Hematopoietic multipotent progenitor cell treated with erythropoietin and hydrocortisone succinate and interleukin-3 and kit ligand, for 4 days (in vitro differentiated cells): ENCODE measurements at regions not wholly inside any gene's neighbourhood (a gene's known extent, or its start where the extent isn't known, plus 50 kb on each side); places are given as distances from the start of the nearest gene placed in this dataset.
"Not testable (repeated sequence)": the region's sequence is repeated elsewhere in the genome, so short reads cannot be mapped to it uniquely, and the experiment has no call there.

Experiments
- DNase-seq: peaks from one replicate; pipeline ENCODE4 v3.0.0-alpha.2; 2015

- DNase-seq: no peak
These were observed 507.5 kb downstream of the NAV3 start for GRCh38 chr12:78338054-78338785.

DNA sequence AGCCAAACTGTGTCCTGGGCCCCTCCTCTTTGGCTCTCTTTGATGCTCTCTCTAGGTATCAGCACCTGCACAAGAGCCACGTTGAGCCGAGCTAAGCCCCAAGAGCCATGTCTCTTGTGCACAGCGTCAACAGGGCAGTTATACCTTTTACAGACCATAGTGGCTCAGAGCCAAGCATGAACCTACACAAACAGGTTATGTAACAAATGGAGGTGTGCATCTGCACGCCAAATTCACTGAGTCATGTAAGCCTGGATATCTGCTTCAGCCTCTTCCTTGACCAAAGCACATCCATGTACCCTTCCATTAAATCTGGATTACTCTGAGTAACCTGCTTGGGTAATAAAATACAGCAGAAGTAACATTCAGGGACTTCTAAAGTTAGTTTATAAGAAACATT is 509.7 kb downstream of the NAV3 start:
- DNase-seq: no peak

DNA sequence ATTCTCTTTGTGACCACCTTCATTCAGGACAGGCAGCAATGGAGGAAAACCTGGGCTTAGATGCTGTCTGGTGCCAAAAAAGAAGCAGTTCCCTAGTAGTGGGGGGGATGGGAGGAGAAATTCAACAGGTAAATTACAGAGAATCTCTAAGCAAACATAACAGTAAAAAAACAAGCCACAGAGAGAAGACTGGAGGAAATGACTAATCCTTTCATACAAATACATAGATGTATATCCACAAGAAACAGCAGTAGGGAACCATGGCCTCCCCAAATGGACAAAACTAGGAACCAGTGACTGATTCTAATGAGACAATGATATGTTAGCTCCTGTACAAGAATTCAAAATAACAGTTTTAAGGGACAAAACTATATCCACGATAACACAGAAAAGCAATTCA is 513.0 kb downstream of the NAV3 start:
- no peak for DNase-seq

DNA sequence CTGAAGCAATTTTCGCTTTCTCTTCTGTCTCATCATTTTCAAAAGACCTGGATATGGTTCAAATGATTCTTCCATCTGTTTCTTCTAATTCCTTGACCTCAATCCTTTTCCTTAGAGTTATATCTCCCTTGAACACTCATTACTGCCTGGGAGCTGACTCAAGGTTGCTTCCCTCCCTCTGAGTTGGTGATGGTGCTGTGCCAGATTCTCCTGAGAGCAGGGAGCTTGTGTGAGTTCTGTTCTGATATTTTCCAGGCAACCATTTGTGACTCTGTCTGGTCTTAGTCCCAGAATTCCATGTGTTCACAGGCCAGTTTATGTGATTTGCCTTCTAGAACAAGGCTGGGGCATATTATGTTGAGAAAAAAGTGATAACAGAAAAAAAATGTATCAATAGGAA is 505.1 kb upstream of the SYT1 start:
- DNase-seq: no peak

GRCh38 chr12:78361683-78362082 is 502.9 kb upstream of the SYT1 start:
- DNase-seq: no peak

- DNase-seq: no peak
These were observed 493.3 kb upstream of the SYT1 start for GRCh38 chr12:78371284-78371683.

- no peak for DNase-seq
These were observed 489.1 kb upstream of the SYT1 start for GRCh38 chr12:78375461-78375860.

GRCh38 chr12:78376257-78376656 is 488.3 kb upstream of the SYT1 start:
- no peak for DNase-seq

GRCh38 chr12:78379065-78379464 is 485.5 kb upstream of the SYT1 start:
- not testable (repeated sequence) for DNase-seq

- no peak for DNase-seq
These were observed 481.2 kb upstream of the SYT1 start for GRCh38 chr12:78383414-78383813.

DNA sequence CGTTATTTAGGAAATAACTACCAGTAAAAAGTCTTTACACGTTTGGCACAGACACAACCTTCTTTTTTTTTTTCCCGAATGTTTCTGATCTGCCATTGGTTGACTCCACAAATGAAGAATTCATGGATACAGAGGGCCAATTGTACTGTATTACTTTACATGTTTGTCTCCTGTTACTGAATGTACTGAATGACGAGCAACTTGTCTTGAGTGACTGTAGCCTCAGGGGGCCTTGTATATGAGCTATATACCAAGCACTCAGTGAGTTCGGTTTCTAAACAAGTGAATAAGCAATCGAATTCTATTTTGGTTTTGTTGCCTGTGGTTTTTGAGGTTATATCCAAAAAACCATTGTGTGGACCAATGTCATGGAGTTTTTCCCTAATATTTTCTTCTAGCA is 480.0 kb upstream of the SYT1 start:
- DNase-seq: no peak

DNA sequence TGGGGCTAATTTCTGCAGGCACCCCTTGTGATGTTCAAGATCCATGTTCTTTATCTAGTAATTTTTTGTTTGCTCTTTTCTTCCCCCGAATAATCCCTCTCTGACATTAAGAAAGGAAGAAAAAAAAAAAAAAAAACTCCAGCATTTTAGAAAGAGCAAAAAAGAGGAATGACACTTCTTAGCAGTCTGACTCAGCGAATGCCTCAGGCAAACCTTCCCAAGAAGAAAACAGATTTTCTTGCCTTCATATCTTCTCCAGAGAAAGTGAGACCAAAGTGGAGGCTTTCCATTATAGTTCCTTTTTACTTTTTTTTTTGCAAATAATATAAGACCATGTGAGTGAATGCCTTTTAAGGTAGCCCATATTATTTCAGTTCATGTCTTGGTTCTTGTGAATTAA is 479.0 kb upstream of the SYT1 start:
- DNase-seq: no peak

DNA sequence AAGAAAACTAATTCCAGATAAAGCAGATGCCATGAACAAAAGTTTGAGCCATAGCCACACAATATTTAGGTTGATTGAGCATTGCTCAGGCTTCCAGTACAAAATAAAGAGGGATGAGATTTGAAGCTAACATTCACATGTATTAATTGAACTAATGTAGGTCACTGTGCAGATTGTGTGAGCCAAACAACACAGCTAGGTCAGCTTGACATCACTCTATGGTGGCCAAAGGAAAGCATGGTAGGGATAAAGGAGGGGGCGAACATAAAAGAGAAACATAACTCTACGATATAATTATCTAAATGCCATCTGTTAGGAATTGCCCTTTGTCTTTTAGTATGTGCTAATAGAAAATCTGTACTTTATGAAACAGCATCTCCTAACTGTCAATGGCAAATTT is 477.7 kb upstream of the SYT1 start:
- no peak for DNase-seq

GRCh38 chr12:78387721-78388120 is 476.9 kb upstream of the SYT1 start:
- DNase-seq: no peak

GRCh38 chr12:78388461-78388860 is 476.1 kb upstream of the SYT1 start:
- DNase-seq: no peak

- no peak for DNase-seq
These were observed 473.7 kb upstream of the SYT1 start for GRCh38 chr12:78390920-78391319.

DNA sequence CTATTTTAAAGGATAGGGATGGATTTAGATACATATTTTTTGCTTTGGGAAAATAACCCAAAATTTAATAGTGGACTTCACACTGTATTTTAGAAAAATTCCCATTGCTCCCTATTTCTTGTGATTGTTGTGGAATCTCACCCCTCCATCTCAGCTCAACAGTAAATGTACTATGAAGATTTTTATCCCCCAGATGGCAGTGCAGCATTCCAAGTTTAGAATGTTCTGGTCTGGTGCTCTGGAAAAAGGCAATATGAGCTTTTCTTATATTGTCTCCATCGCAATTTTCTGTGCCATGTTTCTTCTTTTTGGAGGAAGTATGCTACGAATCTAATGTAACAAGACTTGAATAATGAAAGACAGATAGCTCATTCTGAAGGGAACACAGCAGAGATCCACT is 471.7 kb upstream of the SYT1 start:
- peak; percentile 7 for DNase-seq

GRCh38 chr12:78395961-78396360 is 468.6 kb upstream of the SYT1 start:
- DNase-seq: no peak

DNA sequence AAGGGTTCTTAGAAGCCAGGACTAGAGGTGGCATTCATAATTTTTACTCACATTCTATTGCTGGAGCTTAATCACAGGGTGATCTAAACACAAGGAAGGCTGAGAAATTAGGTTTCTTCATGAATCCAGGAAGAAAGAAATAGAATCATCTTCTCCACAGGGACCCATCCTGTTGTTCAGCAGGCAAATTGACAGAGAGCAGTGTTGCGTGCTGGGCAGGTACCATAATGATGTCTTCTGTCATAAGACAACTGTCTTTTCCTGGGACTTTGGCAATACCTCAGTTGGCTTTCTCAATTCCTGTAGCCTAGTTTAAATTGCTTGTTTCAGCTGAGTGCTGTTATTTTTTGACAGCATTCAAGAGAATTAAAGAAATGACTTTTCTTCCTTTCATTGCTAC is 468.0 kb upstream of the SYT1 start:
- DNase-seq: no peak

DNA sequence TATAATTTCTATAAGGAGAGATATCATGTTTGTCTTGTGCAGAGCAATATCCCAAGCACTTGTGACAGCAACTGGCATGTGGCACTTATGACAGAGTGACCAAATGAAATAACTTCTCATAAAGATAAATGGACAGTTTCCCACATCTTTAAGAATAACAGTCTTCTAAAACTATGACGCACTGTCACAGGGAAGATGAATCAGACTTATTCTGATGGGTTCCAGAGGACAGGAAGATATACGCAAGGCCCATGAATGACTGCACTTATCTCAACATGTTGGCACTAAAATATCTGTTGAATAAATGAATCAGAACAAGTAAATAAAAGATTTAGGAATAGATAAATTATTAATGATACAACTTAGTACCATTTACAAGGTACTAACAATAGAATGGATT is 465.8 kb upstream of the SYT1 start:
- DNase-seq: no peak

GRCh38 chr12:78402366-78403134 is 462.0 kb upstream of the SYT1 start:
- DNase-seq: no peak

DNA sequence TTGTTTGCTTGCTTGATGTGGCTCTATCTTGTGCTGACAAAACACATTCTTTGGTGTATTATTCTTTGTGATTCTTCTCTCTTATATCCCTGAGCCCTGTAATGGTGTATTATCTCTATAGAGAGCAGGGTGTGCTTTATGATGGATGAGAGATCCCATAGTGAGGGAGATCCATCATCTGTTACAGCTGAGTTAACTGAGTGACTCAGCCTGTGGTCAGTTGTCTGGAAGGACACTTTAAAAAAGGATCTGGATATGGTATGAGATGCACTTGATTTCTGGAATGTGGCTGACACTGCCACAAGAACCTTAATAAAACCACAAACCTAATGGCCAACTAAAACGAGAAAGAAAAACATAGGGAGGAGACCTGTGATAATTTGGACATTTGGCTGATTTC is 461.4 kb upstream of the SYT1 start:
- no peak for DNase-seq

DNA sequence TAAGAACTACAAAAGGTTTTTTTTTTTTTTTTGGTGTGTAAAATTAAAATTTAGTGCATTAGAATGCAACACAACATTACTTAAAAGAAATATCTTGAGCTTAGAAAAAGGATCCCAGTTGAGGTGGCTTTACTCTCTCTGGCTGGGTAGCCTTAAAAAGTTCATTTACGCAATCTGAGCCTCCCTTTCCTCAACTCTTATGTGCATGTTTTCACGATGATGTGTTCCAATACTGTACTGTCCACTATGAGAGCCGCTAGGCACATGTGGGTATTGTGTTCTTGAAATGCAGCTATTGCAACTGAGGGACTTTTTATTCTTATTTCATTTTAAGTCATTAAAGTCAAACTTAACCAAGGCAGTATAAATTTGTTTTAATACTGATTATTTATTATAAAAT is 460.9 kb upstream of the SYT1 start:
- DNase-seq: no peak

DNA sequence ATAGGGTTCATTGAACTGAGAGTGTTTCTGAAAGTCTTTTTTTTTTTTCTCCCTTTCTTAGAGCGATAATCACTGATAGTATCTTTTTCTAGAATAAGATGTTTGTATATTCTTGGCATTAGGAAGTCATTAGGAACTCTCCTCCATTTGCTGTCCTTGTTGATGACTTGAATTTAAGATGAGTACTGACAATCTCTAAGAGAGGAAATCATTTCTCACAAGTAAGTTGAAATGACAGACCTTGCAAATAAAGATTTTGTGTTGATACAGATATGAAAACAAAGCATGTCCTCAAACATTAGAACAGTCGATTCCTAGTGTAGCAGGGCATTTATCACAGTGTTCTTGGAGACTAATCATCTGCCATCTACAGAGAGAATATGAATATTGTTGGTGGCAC is 458.4 kb upstream of the SYT1 start:
- DNase-seq: no peak

GRCh38 chr12:78406828-78407227 is 457.7 kb upstream of the SYT1 start:
- DNase-seq: no peak
